A673 (cell line): ENCODE measurements at regions not wholly inside any gene's neighbourhood (a gene's known extent, or its start where the extent isn't known, plus 50 kb on each side); places are given as distances from the start of the nearest gene placed in this dataset.

Experiments
- CTCF ChIP-seq: fragments of 300-800, 200-600 bp; sonication (generic); conservative IDR thresholded peaks from 2 replicates; pipeline ENCODE4 v1.5.1; 2017; ENCODE audit warnings: low read depth, mild to moderate bottlenecking, antibody characterized with exemption, low read length, moderate library complexity, mixed read lengths
- EZH2 ChIP-seq: fragments of 200-600 bp; sonication (generic); IDR thresholded peaks from 2 replicates; pipeline ENCODE4 v1.6.1; 2017; ENCODE audit warnings: borderline replicate concordance, low read depth, mild to moderate bottlenecking, mixed read lengths, antibody characterized with exemption, low read length; ENCODE audit not compliant: poor library complexity, severe bottlenecking

- TF ChIP-seq CTCF, result no peak
- TF ChIP-seq EZH2, result no peak
These were observed 443.9 kb downstream of the PID1 start for GRCh38 chr2:228827056-228827700.
